NOMO-1 treated with dmso at 0.1 percent for 144 hours (cell line): ENCODE measurements at regions not wholly inside any gene's neighbourhood (a gene's known extent, or its start where the extent isn't known, plus 50 kb on each side); places are given as distances from the start of the nearest gene placed in this dataset.

Experiments used
- DNase-seq: peaks from one replicate; lab custom pipeline; 2025; ENCODE audit not compliant: unreplicated experiment; lab: John Stamatoyannopoulos, UW

DNA sequence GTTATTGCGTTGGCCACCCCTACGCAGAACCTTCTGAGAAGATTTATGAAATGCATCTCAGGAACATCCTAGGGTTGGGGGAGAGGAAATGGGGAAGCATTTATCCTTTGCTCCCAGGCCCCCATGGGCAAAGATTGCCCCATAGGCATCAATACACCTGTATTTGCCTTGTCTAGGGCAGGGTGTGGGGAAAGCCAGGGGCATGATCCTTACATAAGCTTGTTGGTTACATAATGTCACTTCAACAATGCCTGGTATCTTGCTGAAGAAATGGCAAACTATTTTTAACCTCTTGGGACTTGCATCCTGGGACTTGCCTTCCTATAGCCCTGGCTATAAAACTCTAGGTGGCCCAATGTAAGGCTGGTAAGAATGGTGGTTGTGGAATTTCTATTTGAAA, 53.9 kb upstream of the SPRED2 start:
- DNase-seq = no peak

- no peak for DNase-seq
These were observed 53.4 kb upstream of the SPRED2 start for GRCh38 chr2:65485839-65486238.

- DNase-seq = no peak
These were observed 51.4 kb upstream of the SPRED2 start for GRCh38 chr2:65483763-65484162.

GRCh38 chr2:65482971-65483370, 50.6 kb upstream of the SPRED2 start:
- no peak for DNase-seq
